CD4-positive, alpha-beta T cell treated with Interleukin-12 subunit alpha and Interleukin-12 subunit beta, for 1 hour (primary cell): ENCODE measurements at regions not wholly inside any gene's neighbourhood (a gene's known extent, or its start where the extent isn't known, plus 50 kb on each side); places are given as distances from the start of the nearest gene placed in this dataset.

ENCODE experiments used
- DNase-seq: peaks from one replicate; pipeline ENCODE4 v3.0.0-alpha.2; 2020

DNA sequence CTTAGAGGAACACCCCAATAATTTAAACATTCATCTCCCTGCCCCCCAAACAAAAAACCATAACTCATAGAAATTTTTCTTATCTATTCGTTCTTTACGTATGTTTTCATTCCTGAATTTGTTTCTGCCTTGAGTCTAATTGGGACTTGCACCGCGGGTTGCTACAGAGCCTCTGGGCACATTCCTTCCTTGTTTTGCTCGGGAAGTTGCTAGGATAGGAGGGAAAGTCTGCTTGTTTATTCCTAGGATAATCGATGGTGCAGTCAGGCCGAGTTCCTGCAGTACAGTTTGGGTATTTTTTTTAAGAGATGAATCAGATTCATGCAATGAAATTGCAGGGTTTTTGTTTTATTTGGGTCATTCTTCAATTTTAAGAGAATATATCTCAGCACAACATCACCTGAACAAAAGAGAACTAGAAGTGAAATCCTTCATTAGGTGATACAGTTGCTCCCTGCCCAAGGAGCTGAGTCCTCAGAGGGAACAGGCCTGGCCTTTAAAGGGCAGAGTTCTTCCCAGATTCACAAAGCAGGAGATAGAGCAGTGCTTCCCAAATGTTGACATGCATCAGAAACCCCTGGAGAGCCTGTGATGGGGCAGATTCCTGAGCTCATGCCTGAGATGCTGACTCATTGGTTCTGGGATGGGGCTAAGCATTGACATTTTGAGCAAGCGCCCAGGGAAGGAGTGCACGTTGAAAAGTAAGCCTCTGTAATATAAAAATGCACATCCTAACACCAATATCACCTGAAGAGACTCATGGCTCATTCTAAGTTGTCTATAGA lies 114.9 kb upstream of the FAM9B start:
- DNase-seq: no peak

DNA sequence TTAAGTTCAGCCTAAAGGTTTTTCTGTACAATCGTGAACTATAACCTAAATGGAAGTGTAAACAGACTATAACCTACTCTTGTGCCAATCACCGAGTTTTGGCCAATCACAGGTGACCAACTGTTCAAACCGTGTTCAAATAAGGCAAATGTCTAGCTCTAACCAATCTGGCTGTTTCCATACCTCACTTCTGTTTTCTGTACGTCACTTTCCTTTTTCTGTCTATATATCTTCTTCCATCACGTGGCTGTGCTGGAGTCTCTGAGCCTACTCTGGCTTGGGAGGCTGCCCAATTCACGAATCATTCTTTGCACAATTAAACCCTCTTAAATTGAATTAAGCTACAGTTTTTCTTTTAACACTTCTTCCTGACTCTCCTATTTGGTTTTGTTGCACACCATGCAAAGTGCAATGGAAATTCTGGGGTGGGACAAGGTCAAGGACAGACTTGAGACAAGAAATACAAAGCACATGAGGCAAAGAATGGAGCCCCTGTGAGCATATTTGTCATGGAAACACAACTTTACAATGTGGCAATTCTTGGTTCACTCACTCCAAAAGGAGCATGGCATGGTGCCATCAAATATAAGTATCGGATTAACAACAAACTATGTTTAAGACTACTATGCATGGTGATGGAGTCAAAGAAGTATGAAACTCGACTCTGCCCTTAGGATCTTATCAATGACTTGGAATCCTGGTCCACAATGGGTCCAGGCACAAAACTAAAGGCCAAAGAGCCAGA lies 115.7 kb upstream of the FAM9B start:
- DNase-seq: no peak

DNA sequence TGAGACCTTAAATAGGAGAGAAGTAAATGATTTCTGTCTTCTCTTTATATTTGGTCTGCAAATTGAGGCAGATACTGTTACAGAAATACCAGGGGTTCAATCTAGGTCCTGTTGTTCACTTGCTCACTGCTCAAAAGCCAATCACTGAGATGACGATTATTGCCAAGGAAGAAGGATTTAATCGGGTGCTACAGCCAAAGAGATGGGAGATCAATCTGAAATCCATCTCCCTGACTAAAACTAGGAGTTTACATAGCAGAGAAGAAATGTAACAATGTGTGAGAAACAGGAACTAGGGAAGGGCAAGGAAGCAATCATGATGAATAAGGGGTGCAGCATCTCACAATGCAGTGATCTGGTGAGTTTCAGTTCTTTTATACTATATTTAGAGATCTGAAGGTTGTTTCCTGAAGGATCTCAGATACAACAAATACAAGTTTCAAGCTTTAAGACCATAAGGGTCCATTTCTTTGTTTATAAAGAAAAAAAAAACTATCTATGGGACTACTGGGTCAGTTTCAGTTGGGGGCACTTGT lies 117.9 kb upstream of the FAM9B start:
- DNase-seq: no peak

DNA sequence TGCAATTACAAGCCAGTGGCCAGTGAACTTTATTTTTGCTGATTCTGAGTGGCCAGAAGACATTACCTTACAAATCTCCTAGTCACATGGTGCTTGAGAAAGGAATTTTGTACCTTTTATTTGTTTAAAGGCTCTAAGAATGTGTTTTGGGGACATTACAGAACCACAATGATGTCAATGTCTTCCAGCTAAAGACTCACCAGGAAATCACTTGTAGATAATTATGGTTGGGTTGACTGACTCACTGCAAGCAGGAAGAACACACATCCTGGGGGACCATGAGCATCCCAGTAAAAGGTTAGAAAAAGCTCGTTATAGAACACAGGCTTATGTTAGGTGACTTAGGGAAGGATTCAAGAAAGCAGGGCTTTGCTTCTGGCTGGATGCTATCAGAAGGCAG lies 119.4 kb upstream of the FAM9B start:
- no peak for DNase-seq

DNA sequence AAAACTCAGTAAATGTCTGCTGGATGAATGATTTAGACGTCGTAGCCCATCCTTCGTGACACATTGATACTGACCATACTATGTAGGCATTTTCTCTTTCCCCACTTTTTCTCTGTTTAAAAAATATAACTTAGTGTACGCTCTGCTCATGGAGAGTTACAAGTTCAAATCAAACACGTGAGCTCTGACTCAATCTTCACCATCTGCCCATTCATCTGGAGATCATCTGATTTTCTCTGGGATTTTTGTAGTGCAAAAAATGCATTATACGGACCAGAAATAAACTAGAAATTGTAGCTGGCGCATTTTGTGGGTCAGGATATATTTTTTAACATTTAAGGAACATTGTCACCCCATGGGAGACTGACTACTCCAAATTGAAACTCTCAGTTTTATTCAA lies 124.7 kb upstream of the FAM9B start:
- no peak for DNase-seq

DNA sequence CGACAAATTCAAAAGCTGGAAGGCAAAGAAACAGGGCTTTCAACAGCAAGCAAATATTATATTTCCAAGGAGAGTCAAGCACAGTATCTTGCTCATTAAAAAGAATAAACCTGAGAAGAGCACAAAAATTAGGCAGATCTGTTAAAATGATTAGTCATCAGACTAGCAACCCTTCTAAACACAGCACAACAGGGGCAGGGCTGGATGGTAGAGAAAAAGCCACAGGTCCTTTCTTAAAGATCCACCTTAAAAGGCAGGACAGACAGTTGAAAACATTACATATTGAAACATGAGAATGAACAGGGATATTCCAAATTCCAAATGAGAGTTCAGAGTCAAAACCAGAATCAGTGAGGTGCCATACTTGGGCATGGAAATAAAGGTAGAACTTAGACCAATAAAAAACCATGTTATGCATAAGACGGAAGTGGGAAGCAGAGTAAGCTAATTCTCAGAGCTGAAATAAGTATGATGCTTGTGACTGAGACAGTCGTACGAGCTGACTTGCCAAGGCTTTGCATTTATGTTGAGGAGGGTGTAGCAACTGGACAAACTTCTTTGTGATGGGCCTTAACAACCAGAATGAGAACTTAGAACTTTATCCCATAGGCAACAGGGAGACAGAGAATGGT lies 126.9 kb upstream of the FAM9B start:
- DNase-seq: no peak

DNA sequence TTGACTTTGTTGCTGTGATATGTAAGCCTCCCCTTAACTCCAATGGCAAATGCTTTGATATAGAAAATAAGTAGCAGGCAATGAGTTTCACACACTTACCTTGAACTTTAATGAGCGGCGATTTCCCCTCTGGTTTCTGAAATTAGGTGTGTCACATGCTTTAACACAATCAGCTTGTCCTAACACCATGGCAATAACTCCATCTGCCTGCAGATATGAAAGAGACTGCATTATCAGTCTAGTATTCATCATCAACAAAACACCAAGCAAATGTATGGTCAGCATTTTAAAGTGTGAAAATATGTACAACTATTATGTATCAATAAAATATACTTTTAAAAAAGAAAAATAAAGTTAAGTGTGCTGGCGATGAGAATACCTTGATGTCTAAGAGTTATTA lies 128.8 kb upstream of the FAM9B start:
- no peak for DNase-seq

DNA sequence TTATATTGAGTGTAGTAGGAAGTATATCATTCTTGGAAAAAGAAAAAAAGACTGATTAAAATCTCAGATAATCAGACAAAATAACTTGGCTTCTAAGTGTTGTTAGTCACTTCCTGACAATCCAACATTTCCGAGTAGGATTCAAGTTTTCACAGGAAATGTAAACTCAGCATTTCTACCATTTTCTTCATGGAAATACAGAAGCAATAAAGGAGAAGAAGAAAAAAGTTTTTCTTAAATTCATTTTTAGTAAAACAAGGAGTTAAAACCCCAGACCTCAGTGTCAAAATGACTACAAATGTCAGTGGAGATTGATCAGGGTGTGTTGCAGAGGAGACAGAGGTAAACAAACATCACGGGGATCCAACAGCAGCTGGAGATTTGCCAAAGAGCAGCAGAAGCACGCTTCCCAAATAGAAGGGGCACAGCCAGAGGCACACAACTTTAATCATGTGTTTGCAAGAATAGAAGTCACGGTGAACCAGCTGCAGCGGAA lies 129.3 kb upstream of the FAM9B start:
- DNase-seq: no peak

DNA sequence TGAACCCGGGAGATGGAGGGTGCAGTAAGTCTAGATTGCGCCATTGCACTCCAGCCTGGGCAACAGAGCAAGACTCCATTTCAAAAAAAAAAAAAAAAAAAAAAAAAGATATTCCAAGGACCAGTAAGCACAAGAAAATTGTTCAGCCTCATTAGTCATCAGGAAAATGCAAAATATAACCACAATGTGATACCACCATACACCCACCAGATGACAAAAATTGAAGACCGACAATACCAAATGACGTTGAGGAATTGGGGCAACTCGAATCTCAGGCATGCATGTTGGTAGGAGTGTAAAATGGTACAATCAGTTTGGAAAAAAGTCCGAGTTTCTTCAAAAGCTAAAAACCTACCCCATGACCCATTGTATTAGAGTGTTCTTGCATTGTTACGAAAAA lies 130.2 kb upstream of the FAM9B start:
- no peak for DNase-seq

DNA sequence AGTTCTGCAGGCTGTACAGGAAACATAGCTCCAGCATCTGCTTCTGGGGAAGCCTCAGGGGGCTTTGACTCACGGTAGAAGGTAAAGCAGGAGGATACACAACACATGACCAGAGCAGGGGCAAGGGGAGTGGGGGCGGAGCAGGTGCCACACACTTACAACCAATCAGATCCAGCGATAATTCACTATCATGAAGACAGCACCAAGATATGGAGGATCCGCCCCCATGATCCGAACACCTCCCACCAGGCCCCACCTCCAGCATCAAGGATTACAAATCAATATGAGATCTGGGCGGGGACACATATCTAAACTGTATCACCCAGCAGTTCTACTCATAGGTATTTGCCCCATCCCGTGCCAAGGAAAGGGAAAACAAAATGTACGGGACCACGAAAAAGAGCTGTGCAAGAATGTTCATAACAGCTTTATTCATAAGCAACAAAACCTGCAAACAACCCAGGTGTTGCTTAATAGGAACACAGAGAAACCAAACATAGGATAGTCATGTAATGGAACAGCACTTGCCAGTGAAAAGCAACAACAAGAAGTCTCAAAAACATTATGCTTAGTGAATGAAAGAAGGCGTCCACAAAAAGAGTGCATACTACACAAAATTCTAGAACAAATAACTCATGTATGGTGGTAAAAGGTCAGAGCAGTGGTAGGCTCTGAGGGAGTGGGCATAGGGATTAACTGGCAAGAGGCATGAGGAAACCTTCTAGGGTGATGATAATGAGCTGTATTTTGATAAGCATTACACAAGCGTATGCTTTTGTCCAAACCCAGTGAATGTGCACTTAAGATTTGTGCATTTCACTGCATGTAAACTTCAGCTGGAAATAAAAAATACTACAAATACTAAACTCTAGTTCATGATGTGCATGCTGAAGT lies 130.9 kb upstream of the FAM9B start:
- DNase-seq: no peak

DNA sequence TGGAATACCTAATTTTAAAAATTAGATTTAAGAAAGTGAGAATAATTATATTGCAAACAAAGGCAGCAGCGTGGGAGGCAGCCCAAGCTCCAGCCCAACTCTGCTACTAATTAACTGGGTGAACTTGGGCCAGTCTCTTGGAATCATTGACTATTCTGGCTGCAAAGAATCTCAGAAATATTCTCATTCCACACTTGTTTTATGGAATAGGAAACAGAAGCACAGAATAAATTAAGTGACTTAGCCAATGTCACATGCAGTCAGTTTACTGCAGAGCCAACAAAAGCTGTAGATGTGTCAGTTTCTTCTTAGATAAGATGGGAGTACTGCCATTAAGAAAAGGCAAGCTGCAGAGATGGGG lies 132.6 kb upstream of the FAM9B start:
- DNase-seq: no peak

DNA sequence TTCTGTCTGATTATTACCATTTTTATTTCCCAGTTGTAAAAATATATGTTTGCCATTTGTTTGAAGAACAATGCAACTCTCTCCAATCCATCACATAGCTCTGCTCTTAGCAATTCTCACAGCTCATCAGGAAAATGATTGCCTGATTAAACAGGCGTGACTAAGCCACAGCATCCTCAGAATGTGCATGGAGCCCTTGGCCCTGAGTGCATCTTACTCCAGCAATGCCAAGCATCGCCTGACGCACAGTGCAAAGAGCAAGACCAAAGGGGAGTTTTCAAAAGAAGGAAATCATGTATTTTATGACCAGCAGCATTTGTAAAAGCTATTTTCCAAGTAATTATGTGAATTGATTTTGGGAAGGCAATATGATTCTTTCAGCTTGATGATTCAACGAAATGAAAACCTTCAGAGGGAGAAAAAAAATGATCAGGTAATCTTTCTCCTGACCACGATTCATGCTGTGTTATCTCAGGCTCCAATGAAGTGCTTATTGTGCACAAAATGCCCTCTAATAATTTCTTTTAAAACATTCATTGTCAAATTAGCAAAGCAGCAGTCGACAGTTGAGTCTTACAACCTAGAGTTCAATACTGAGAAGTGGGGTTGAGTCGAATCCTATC lies 138.0 kb upstream of the FAM9B start:
- DNase-seq: no peak

DNA sequence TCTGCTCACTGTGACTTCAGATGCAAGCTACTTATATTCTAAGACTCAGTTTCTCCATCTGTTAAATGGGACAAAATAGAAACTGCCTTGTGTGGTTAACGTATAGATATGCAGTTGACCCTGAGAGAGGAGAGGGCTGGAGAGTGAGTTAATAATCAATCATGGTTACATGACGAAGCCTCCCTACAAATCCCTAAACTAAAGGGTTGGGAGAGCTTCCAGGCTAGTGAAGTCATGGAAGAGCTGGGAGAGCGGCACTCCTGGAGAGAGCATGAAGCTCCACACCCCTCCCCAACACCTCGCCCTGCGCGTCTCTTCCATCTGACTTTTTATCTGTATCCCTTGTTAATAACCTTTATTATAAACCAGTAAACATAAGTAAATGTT lies 138.5 kb upstream of the FAM9B start:
- no peak for DNase-seq

DNA sequence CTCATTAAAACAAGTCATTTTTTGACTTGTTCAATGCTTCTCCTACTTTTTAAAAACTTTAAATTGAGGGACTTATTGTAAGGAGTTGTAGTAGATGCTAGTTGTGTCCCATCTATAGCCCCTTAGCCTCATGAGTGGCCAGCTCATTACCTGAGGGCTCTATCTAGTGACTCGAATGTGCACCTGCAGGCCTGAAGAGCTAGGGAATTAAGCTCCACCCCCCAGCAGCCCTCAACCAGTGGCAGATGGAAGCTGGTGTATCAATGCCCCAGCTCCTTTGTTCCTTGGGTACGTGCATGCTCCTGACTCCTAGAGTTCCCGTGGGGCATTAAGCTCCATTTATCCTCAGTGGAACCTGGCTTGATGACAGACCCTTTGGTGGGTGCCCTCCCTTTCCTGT lies 146.7 kb upstream of the FAM9B start:
- DNase-seq: no peak

DNA sequence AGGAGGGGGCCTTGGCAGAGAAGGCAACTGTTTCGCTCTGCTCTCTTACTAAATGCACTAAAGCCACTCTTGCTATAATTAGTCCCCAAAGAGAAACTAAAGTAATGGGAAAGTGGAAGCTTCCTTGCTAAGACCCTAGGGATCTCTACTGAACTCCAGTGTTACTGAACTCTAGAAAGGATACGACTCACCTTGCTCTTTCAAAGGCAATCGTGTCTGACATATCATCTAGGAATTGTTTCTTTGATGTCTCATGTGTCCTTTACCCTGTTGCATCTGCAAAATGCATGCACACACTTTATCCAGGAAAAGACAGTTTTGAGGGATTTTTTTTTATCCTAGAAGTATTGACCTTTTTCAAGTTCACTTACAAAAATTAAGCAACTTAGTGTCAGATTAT lies 148.1 kb upstream of the FAM9B start:
- DNase-seq: no peak

DNA sequence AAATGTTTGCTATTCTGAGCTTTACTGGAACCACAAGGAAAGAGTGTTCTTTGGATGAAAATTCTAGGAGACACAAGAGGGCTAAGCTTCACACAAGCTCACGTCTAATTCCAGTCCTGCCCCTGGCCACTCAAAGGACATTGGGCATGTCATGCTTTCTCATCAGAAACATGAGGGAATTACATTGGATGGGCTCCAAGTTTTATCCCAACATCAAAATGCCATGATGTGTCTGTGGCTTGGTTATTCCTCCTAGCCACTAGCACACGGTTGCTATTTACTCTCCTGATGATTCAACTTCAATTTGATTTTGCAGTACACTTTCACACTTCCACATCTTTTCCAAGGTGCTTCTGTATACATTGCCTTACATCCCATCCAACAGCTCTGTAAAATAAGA lies 149.6 kb upstream of the FAM9B start:
- DNase-seq: no peak

DNA sequence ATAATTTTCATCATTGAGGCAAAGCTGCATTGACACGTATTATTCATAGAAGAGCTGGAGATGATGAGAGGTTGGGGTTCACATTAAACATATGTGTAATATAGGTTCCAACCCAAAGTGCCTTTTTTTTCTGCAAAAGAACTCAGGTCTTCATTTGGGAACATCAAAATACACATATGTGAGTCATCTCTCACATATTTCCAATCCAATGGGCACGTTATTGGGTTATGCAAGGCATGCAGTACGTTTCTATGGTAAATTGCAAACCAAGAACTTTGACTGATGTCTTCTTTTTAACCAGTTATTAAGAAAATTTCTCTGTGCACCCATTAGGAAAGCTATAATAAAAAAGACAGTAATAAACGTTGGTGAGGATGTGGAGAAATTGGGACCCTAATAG lies 150.3 kb upstream of the FAM9B start:
- DNase-seq: no peak

DNA sequence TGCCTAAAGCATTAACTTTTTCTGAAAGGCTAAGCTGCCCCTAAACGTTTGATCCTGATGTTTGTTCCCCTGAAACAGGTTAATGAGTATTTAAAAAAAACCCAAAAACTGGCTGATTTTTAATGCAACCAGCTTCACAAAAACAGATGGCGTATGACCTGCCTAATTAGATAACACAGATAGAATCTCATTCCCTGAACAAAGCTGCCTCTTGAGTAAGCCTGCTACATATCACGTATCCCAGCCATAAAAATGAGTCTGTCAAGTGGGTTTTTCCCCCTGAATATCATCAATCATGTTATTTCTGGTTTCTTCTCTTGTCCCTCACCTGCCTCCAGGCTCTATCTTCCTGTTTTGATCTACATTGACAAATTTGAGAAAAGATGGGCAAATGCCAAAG lies 154.2 kb upstream of the FAM9B start:
- no peak for DNase-seq

DNA sequence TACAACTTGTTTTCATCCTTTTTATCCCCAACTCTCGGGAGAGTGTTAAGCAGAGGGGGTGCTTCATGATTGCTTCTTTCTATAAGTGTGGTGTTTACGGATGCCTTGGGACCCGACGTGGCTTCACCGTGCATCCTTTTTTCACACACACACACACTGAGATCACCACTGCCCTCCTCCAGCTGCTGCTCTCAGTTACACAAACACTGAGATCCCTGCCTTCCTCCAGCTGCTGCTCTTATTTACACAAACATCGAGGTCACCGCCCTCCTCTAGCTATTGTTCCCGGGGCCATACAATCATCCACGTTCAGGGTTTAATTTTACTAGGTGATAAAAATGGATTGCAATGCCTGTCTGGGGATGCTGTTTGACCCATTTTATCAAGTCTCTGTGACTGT lies 155.4 kb upstream of the FAM9B start:
- no peak for DNase-seq

DNA sequence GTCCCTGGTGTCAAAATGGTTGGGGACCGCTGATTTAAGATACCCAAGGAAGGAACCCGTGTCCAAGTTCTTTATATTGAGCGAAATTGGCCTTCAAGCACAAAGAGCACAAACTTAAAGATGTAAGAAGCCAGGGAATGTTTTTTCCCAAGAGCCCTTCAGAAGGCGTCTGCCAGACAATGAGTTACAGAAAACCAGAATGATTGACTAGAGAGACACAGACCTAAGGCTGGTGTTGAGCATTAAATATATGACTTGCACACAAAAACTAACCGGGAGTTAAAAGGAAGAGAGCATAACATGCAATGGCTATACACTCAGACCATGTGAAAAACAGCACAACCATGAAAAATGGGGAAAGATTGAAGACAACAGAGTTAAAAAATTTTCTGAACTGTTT lies 157.5 kb upstream of the FAM9B start:
- no peak for DNase-seq

DNA sequence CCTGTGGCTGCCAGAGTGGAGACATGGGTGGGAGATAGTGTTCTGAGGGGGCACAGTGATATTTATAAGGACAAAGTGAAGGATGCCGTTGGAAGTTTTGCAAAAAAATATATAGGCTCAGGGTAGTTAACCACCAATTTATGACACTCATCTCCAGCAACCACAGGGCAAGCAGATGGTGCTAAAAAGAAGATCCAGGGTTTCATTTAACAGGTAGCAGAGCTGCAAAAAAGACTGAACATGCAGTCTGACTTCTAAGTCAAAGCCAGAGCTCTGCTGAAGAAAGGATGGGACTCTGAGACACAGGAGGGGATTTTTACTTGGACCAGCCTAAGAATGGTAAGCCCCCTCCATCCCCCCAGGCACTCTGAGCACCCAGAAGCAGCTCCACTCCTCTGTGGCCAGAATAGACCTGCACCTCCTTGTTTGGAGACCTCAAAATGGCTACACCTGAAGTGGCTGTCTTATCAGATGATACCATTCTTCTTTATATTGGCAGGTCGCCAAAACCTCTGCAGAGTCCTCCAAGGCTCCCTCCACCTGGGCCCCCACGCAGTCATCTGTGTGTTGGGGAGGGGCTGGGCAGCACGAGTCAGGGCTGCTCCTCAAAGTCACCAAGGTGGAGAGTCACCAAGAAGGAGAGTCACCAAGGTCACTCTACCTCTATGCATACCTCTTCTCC lies 161.4 kb upstream of the FAM9B start:
- DNase-seq: no peak
